ENCODE measurements at regions not wholly inside any gene's neighbourhood (a gene's known extent, or its start where the extent isn't known, plus 50 kb on each side); places are given as distances from the start of the nearest gene placed in this dataset.

DNA sequence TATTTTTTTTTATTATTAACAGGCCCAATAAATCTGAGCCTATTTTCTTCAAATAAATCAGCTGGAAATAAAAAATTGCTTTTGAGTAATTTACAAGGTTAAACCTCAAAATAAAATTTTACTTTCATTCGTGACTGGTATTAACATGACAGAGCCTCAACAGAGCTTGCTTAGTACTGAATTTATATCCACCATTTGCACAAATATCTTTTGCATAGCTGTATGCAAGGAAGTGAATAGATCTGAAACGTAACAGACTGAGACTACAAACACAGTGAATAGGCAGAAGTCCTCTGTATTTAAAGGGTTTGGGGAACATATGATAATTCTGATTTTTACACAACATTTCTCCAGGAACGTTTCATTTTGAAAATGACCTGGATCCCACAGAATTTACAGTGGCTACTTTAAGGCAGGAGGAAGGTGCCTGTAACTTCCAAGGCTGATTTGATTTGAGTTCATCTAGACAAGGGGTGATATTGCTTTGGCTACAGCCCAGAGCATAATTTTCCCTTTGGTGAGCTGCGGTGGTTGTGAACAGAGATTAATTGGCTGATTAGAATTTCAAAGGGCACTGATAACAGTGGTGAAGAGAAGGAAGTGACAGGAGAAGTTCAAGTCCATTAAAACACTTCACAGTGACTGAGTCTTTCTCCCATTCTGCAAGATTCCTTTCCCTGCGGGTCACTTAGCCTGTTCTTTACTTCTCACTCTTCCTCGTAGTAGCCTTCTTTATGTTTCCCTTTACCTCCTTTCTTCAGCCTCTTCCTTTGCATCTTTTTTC lies 121.2 kb upstream of the SASH1 start:
- Histone ChIP-seq H3K79me2 (ENCODE audit: insufficient read depth, low read length) (no peaks in the 10 kb centered on the region), H3K4me2 (ENCODE audit: insufficient read depth, low read length) (no peak overlapping the region), H3K27me3 (ENCODE audit: insufficient read depth, low read length) (no peaks in the 10 kb centered on the region), H4K20me1 (ENCODE audit: insufficient read depth, low read length) (no peaks in the 10 kb centered on the region), H3K36me3 (ENCODE audit: insufficient read depth, low read length) (no peaks in the 10 kb centered on the region), H3K4me1 (ENCODE audit: insufficient read depth, low read length) (peaks cover 28% of the 10 kb centered on the region), H3K4me3 (ENCODE audit: insufficient read depth, low read length) (no peak overlapping the region), H2AFZ (ENCODE audit: low read length) (peak overlapping the region; percentile 54), H3K27ac (ENCODE audit: low read depth, low read length) (peak overlapping the region; percentile 87), H3K9me3 (ENCODE audit: low read depth, low read length) (no peaks in the 10 kb centered on the region)
- DNase-seq (ENCODE audit: insufficient read length, low spot score, missing footprints) = peak; percentile 11
- TF ChIP-seq, protein P1, sequence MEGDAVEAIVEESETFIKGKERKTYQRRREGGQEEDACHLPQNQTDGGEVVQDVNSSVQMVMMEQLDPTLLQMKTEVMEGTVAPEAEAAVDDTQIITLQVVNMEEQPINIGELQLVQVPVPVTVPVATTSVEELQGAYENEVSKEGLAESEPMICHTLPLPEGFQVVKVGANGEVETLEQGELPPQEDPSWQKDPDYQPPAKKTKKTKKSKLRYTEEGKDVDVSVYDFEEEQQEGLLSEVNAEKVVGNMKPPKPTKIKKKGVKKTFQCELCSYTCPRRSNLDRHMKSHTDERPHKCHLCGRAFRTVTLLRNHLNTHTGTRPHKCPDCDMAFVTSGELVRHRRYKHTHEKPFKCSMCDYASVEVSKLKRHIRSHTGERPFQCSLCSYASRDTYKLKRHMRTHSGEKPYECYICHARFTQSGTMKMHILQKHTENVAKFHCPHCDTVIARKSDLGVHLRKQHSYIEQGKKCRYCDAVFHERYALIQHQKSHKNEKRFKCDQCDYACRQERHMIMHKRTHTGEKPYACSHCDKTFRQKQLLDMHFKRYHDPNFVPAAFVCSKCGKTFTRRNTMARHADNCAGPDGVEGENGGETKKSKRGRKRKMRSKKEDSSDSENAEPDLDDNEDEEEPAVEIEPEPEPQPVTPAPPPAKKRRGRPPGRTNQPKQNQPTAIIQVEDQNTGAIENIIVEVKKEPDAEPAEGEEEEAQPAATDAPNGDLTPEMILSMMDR (IDR thresholded peaks at IDR 0.05; ENCODE audit: extremely low read depth, low read depth, low read length) = no peak

DNA sequence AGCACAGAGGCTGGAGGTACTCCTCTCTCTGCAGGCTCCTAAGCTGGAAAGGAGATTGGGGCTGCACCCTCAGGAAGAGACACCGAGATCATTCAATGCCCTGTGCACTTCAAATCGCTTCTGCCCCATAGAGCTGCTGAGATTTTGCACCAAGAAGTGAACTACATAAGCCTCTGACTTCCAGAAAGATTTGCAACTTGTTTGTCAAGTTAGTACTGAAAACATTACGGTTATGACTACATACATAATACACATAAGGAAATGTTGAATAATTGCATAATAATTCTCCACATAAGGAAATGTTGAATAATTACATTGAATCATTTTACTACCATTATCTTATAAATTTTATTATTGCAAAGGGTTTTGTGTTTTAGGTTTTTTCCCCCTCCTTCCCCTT lies 120.3 kb upstream of the SASH1 start:
- Histone ChIP-seq H3K79me2 (ENCODE audit: insufficient read depth, low read length) (no peaks in the 10 kb centered on the region), H2AFZ (ENCODE audit: low read length) (peak overlapping the region; percentile 54), H4K20me1 (ENCODE audit: insufficient read depth, low read length) (no peaks in the 10 kb centered on the region), H3K4me1 (ENCODE audit: insufficient read depth, low read length) (peaks cover 28% of the 10 kb centered on the region), H3K27ac (ENCODE audit: low read depth, low read length) (peak overlapping the region; percentile 87), H3K36me3 (ENCODE audit: insufficient read depth, low read length) (no peaks in the 10 kb centered on the region), H3K9me3 (ENCODE audit: low read depth, low read length) (no peaks in the 10 kb centered on the region), H3K4me2 (ENCODE audit: insufficient read depth, low read length) (peak overlapping the region; percentile 67), H3K4me3 (ENCODE audit: insufficient read depth, low read length) (no peak overlapping the region), H3K27me3 (ENCODE audit: insufficient read depth, low read length) (no peaks in the 10 kb centered on the region)
- DNase-seq (ENCODE audit: insufficient read length, low spot score, missing footprints) = no peak
- TF ChIP-seq, protein P1 (IDR thresholded peaks at IDR 0.05; ENCODE audit: extremely low read depth, low read depth, low read length) = no peak

DNA sequence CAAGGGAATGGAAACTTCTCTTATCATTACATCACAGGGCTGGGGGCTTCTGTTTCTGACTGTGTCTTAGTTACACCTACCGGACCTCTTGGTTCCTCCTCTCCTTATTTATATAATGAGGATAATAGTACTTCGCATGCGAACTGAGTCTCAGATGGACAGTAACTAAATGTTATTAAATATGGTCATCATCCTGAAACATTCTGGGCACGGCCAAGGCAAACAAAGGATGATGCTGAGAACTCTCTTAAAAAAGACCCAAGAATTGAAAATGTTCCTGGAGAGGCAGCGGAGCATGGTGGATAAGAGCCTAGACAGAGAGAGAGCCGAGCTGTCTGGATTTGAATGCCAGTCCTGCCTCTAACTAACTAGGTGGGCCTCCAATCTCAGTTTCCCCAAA lies 119.8 kb upstream of the SASH1 start:
- Histone ChIP-seq H3K79me2 (ENCODE audit: insufficient read depth, low read length) (no peaks in the 10 kb centered on the region), H2AFZ (ENCODE audit: low read length) (peak overlapping the region; percentile 18), H3K4me1 (ENCODE audit: insufficient read depth, low read length) (peaks cover 28% of the 10 kb centered on the region), H3K4me3 (ENCODE audit: insufficient read depth, low read length) (no peak overlapping the region), H3K27me3 (ENCODE audit: insufficient read depth, low read length) (no peaks in the 10 kb centered on the region), H3K36me3 (ENCODE audit: insufficient read depth, low read length) (no peaks in the 10 kb centered on the region), H3K4me2 (ENCODE audit: insufficient read depth, low read length) (peak overlapping the region; percentile 67), H3K9me3 (ENCODE audit: low read depth, low read length) (no peaks in the 10 kb centered on the region), H3K27ac (ENCODE audit: low read depth, low read length) (peak overlapping the region; percentile 87), H4K20me1 (ENCODE audit: insufficient read depth, low read length) (no peaks in the 10 kb centered on the region)
- TF ChIP-seq, protein P1 (IDR thresholded peaks at IDR 0.05; ENCODE audit: extremely low read depth, low read depth, low read length) = no peak
- DNase-seq (ENCODE audit: insufficient read length, low spot score, missing footprints) = peak; percentile 8

DNA sequence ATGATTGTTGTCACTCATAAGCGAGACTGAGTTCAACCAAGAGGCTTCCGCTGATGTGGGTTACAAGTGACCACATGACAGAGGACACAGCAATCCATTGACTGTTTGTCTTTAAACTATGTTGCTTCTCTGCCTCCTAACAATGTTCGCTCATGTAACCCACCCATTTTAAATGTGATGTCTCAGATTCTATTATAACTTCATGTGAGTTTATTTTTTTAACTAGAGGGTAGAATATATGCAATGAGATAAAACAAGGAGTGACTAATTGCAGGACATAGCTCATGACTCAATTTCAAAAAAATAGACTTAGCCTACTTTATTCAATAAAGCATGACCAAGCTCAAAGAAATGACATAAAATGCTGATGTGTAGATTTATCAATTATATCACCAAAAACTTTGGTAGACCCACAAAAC lies 119.2 kb upstream of the SASH1 start:
- Histone ChIP-seq H3K27ac (ENCODE audit: low read depth, low read length) (peak overlapping the region; percentile 87), H4K20me1 (ENCODE audit: insufficient read depth, low read length) (no peaks in the 10 kb centered on the region), H3K79me2 (ENCODE audit: insufficient read depth, low read length) (no peaks in the 10 kb centered on the region), H3K4me3 (ENCODE audit: insufficient read depth, low read length) (no peak overlapping the region), H3K36me3 (ENCODE audit: insufficient read depth, low read length) (no peaks in the 10 kb centered on the region), H2AFZ (ENCODE audit: low read length) (no peak overlapping the region), H3K27me3 (ENCODE audit: insufficient read depth, low read length) (no peaks in the 10 kb centered on the region), H3K9me3 (ENCODE audit: low read depth, low read length) (no peaks in the 10 kb centered on the region), H3K4me1 (ENCODE audit: insufficient read depth, low read length) (peaks cover 28% of the 10 kb centered on the region), H3K4me2 (ENCODE audit: insufficient read depth, low read length) (peak overlapping the region; percentile 67)
- peak; percentile 55 for DNase-seq (ENCODE audit: insufficient read length, low spot score, missing footprints)
- TF ChIP-seq, protein P1 (IDR thresholded peaks at IDR 0.05; ENCODE audit: extremely low read depth, low read depth, low read length) = no peak

Data from osteoblast (primary cell).